Mesendoderm (in vitro differentiated cells): ENCODE measurements at regions not wholly inside any gene's neighbourhood (a gene's known extent, or its start where the extent isn't known, plus 50 kb on each side); places are given as distances from the start of the nearest gene placed in this dataset.
"Not testable (repeated sequence)": the region's sequence is repeated elsewhere in the genome, so short reads cannot be mapped to it uniquely, and the experiment has no call there.

Experiments used
- DNase-seq: peaks from one replicate; pipeline ENCODE4 v3.0.0; 2013
- H2AK5ac ChIP-seq: 2 replicates; pipeline ENCODE4 v1.6.1; 2013; ENCODE audit warnings: low read length, inconsistent platforms
- H2BK120ac ChIP-seq: 2 replicates; pipeline ENCODE4 v1.6.1; 2013; ENCODE audit warnings: low read depth, mild to moderate bottlenecking, low read length, moderate library complexity, mixed read lengths
- H2BK15ac ChIP-seq: replicated peaks from 2 replicates; pipeline ENCODE4 v1.6.1; 2013; ENCODE audit warnings: low read depth, mild to moderate bottlenecking, moderate library complexity
- H2BK5ac ChIP-seq: 2 replicates; pipeline ENCODE4 v1.6.1; 2013; ENCODE audit warnings: low read length, inconsistent platforms
- H3K18ac ChIP-seq: 2 replicates; pipeline ENCODE4 v1.6.1; 2013; ENCODE audit warnings: mild to moderate bottlenecking, low read length, mixed read lengths
- H3K23ac ChIP-seq: one replicate; pipeline ENCODE4 v1.6.1; 2013; ENCODE audit warnings: low read length
- H3K27ac ChIP-seq: 2 replicates; pipeline ENCODE4 v1.5.1; 2013; ENCODE audit warnings: low read depth, mild to moderate bottlenecking, inconsistent platforms, low read length, moderate library complexity
- H3K27me3 ChIP-seq: 2 replicates; pipeline ENCODE4 v1.6.1; 2013; ENCODE audit warnings: low read length, control low read depth, mild to moderate bottlenecking, inconsistent platforms; ENCODE audit not compliant: insufficient read depth, poor library complexity
- H3K36me3 ChIP-seq: 2 replicates; pipeline ENCODE4 v1.6.1; 2013; ENCODE audit warnings: low read length, inconsistent platforms; ENCODE audit not compliant: control insufficient read depth, insufficient read depth
- H3K4ac ChIP-seq: one replicate; pipeline ENCODE4 v1.6.1; 2013; ENCODE audit warnings: low read depth, mild to moderate bottlenecking, low read length, moderate library complexity
- H3K4me1 ChIP-seq: 2 replicates; pipeline ENCODE4 v1.6.1; 2013; ENCODE audit warnings: low read depth, low read length, inconsistent platforms; ENCODE audit not compliant: control insufficient read depth
- H3K4me2 ChIP-seq: 2 replicates; pipeline ENCODE4 v1.6.1; 2013; ENCODE audit warnings: low read length
- H3K4me3 ChIP-seq: 2 replicates; pipeline ENCODE4 v1.5.1; 2013; ENCODE audit warnings: mild to moderate bottlenecking, low read length
- H3K56ac ChIP-seq: one replicate; pipeline ENCODE4 v1.6.1; 2013; ENCODE audit warnings: low read length
- H3K79me1 ChIP-seq: 2 replicates; pipeline ENCODE4 v1.6.1; 2013; ENCODE audit warnings: low read length, inconsistent platforms
- H3K79me2 ChIP-seq: 2 replicates; pipeline ENCODE4 v1.6.1; 2013; ENCODE audit warnings: mild to moderate bottlenecking, low read length; ENCODE audit not compliant: control insufficient read depth, insufficient read depth
- H3K9ac ChIP-seq: 2 replicates; pipeline ENCODE4 v1.6.1; 2013; ENCODE audit warnings: low read length, inconsistent platforms
- H4K5ac ChIP-seq: one replicate; pipeline ENCODE4 v1.6.1; 2013; ENCODE audit warnings: low read length
- H4K8ac ChIP-seq: one replicate; pipeline ENCODE4 v1.6.1; 2013; ENCODE audit warnings: low read depth, mild to moderate bottlenecking, control low read depth, low read length, moderate library complexity
- WGBS: extraction: QIAGEN DNeasy Blood & Tissue Kit; methylation state at CpG from one replicate; pipeline ENCODE4 v1.1.7; 2013; ENCODE audit warnings: low lambda C conversion rate, missing lambda C conversion rate; ENCODE audit not compliant: insufficient coverage; ENCODE audit errors: extremely low coverage; 5-methylcytosine and 5-hydroxymethylcytosine counted together

- WGBS = no CpG with 5 or more reads among the region's 1 CpG
- H3K79me2 ChIP-seq = no peaks in the 10 kb centered on the region
- H4K8ac ChIP-seq = no peak overlapping the region
Measured at GRCh38 chr20:54928564-54928963, 453.2 kb downstream of the DOK5 start.

GRCh38 chr20:54922636-54923035 lies 447.2 kb downstream of the DOK5 start:
- Histone ChIP-seq H3K4me3 (no peak overlapping the region), H2BK120ac (no peak overlapping the region), H3K4me2 (no peak overlapping the region), H3K36me3 (no peaks in the 10 kb centered on the region), H3K9ac (no peak overlapping the region), H3K79me1 (no peaks in the 10 kb centered on the region), H3K79me2 (no peaks in the 10 kb centered on the region), H4K8ac (no peak overlapping the region), H2BK15ac (no peak overlapping the region), H3K18ac (no peak overlapping the region), H2AK5ac (no peak overlapping the region), H3K4me1 (no peaks in the 10 kb centered on the region), H3K4ac (no peak overlapping the region), H4K5ac (no peak overlapping the region), H3K23ac (no peak overlapping the region), H3K27me3 (no peaks in the 10 kb centered on the region), H3K56ac (no peak overlapping the region), H2BK5ac (no peak overlapping the region), H3K27ac (no peak overlapping the region)
- WGBS = no CpG with 5 or more reads among the region's 4 CpGs
- no peak for DNase-seq

More at GRCh38 chr20:54928564-54928963, 453.2 kb downstream of the DOK5 start:
- Histone ChIP-seq H3K36me3 (no peaks in the 10 kb centered on the region), H2BK5ac (no peak overlapping the region), H3K23ac (no peak overlapping the region), H2BK15ac (no peak overlapping the region), H3K9ac (no peak overlapping the region), H2AK5ac (no peak overlapping the region), H3K56ac (no peak overlapping the region), H3K4me2 (no peak overlapping the region), H4K5ac (no peak overlapping the region), H3K27me3 (no peaks in the 10 kb centered on the region), H3K79me1 (no peaks in the 10 kb centered on the region), H3K27ac (no peak overlapping the region), H3K18ac (no peak overlapping the region), H3K4ac (no peak overlapping the region), H3K4me3 (no peak overlapping the region), H2BK120ac (no peak overlapping the region), H3K4me1 (no peaks in the 10 kb centered on the region)
- no peak for DNase-seq

GRCh38 chr20:54922096-54922495 lies 446.7 kb downstream of the DOK5 start:
- H2BK120ac ChIP-seq = no peak overlapping the region
- no peak overlapping the region for H3K9ac ChIP-seq
- no peak overlapping the region for H2BK5ac ChIP-seq
- no peak overlapping the region for H3K4me2 ChIP-seq
- no peak overlapping the region for H2BK15ac ChIP-seq
- H3K79me1 ChIP-seq = no peaks in the 10 kb centered on the region
- no peak overlapping the region for H2AK5ac ChIP-seq
- H3K4me1 ChIP-seq = no peaks in the 10 kb centered on the region
- no peaks in the 10 kb centered on the region for H3K36me3 ChIP-seq
- H3K18ac ChIP-seq = no peak overlapping the region
- DNase-seq = no peak
- H3K4ac ChIP-seq = no peak overlapping the region
- H3K27me3 ChIP-seq = no peaks in the 10 kb centered on the region
- H3K56ac ChIP-seq = no peak overlapping the region
- no peak overlapping the region for H3K23ac ChIP-seq
- H3K79me2 ChIP-seq = no peaks in the 10 kb centered on the region
- no peak overlapping the region for H3K4me3 ChIP-seq
- H4K8ac ChIP-seq = no peak overlapping the region
- H4K5ac ChIP-seq = no peak overlapping the region
- H3K27ac ChIP-seq = no peak overlapping the region
- WGBS = no CpG with 5 or more reads among the region's 1 CpG

GRCh38 chr20:54920491-54920890 lies 445.1 kb downstream of the DOK5 start:
- Histone ChIP-seq H3K9ac (no peak overlapping the region), H3K27ac (no peak overlapping the region), H3K4me3 (no peak overlapping the region), H3K4ac (no peak overlapping the region), H4K5ac (no peak overlapping the region), H3K79me1 (no peaks in the 10 kb centered on the region), H3K23ac (no peak overlapping the region), H3K36me3 (no peaks in the 10 kb centered on the region), H3K79me2 (no peaks in the 10 kb centered on the region), H3K4me1 (no peaks in the 10 kb centered on the region), H3K4me2 (no peak overlapping the region), H3K56ac (no peak overlapping the region), H2AK5ac (no peak overlapping the region), H2BK120ac (no peak overlapping the region), H2BK15ac (no peak overlapping the region), H3K18ac (no peak overlapping the region), H2BK5ac (no peak overlapping the region), H3K27me3 (no peaks in the 10 kb centered on the region), H4K8ac (no peak overlapping the region)
- no peak for DNase-seq
- WGBS = no CpG with 5 or more reads among the region's 5 CpGs

GRCh38 chr20:54918993-54919392 lies 443.6 kb downstream of the DOK5 start:
- not testable (repeated sequence) for H3K56ac ChIP-seq, H2BK15ac ChIP-seq, H3K23ac ChIP-seq, H4K8ac ChIP-seq, H3K79me2 ChIP-seq, H3K4me1 ChIP-seq, DNase-seq, H3K4me3 ChIP-seq, H3K36me3 ChIP-seq, H3K4ac ChIP-seq, H2BK120ac ChIP-seq, H3K9ac ChIP-seq, H3K27ac ChIP-seq, H2AK5ac ChIP-seq, H3K18ac ChIP-seq, H4K5ac ChIP-seq, H3K27me3 ChIP-seq, H2BK5ac ChIP-seq, H3K4me2 ChIP-seq, H3K79me1 ChIP-seq
- WGBS = no CpG with 5 or more reads among the region's 19 CpGs

DNA sequence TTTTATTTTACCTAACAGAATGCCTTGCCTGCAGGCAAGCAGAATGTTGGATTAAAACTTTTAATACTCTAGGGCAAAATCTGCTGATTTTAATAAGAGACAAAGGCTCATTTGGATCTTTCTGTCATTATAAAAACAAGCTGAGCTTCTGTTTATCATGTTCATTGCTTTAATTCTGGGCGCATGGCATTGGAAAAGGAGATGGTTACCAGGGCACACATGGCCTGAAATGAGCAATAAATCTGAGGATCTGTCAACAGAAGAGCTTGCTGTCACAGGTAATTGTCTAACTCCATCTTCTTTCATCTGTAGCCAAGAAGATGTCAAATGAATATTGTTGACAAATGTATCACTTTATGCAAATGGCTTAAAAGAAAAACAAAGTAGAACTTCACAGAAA lies 439.6 kb downstream of the DOK5 start:
- Histone ChIP-seq H3K27me3 (no peaks in the 10 kb centered on the region), H2BK5ac (no peak overlapping the region), H3K79me2 (no peaks in the 10 kb centered on the region), H2AK5ac (no peak overlapping the region), H3K4me1 (no peaks in the 10 kb centered on the region), H3K79me1 (no peaks in the 10 kb centered on the region), H3K9ac (no peak overlapping the region), H2BK120ac (no peak overlapping the region), H4K5ac (no peak overlapping the region), H2BK15ac (no peak overlapping the region), H3K27ac (no peak overlapping the region), H3K4me2 (no peak overlapping the region), H3K36me3 (no peaks in the 10 kb centered on the region), H3K4ac (no peak overlapping the region), H3K4me3 (no peak overlapping the region), H4K8ac (no peak overlapping the region), H3K56ac (no peak overlapping the region), H3K23ac (no peak overlapping the region), H3K18ac (no peak overlapping the region)
- DNase-seq = no peak
- WGBS = no CpG with 5 or more reads among the region's 1 CpG
